PC-9 (cell line): ENCODE measurements at regions not wholly inside any gene's neighbourhood (a gene's known extent, or its start where the extent isn't known, plus 50 kb on each side); places are given as distances from the start of the nearest gene placed in this dataset.

Experiments used
- BruUV-seq: library from RNA; stranded (reverse); fragments of 400-500 nt; replicated peaks from 2 replicates; lab custom pipeline; 2021; lab: Mats Ljungman, UMichigan
- CTCF ChIA-PET: fragments of 300-600 bp; sonication (Branson Sonifier 250); formaldehyde crosslinking; loops from one replicate; lab custom pipeline; 2022; ENCODE audit warnings: antibody characterized with exemption; lab: Charles Lee
- POLR2A ChIA-PET: fragments of 300-600 bp; sonication (Branson Sonifier 250); formaldehyde crosslinking; loops from one replicate; lab custom pipeline; 2022; ENCODE audit warnings: antibody characterized with exemption; ENCODE audit not compliant: unreplicated experiment; lab: Charles Lee
- DNase-seq, 2 experiments: peaks; one replicate each; pipeline versions ENCODE4 v3.0.0 to v3.0.0-alpha.2; 2015 to 2022; ENCODE audit warnings: mixed read lengths in 1 of 2
- H2AFZ ChIP-seq: fragments of 200-600 bp; sonication (generic); 2 replicates; pipeline ENCODE4 v1.8.1; 2017; ENCODE audit warnings: antibody characterized with exemption
- H3F3A ChIP-seq: fragments of 200-600 bp; sonication (generic); 2 replicates; pipeline ENCODE4 v1.8.1; 2017; ENCODE audit warnings: antibody characterized with exemption, mild to moderate bottlenecking, low read depth; ENCODE audit not compliant: insufficient read depth
- H3K27ac ChIP-seq: fragments of 200-600 bp; sonication (generic); 2 replicates; pipeline ENCODE4 v1.6.1; 2016; ENCODE audit warnings: mixed run types
- H3K27me3 ChIP-seq: fragments of 200-600 bp; sonication (generic); 2 replicates; pipeline ENCODE4 v1.6.1; 2016; ENCODE audit warnings: low read depth, mixed run types; ENCODE audit not compliant: insufficient read depth
- H3K36me3 ChIP-seq: fragments of 200-600 bp; sonication (generic); 2 replicates; pipeline ENCODE4 v1.6.1; 2016; ENCODE audit warnings: low read depth, mixed run types
- H3K4me1 ChIP-seq: fragments of 200-600 bp; sonication (generic); replicated peaks from 2 replicates; pipeline ENCODE4 v1.6.1; 2016; ENCODE audit warnings: mixed run types; ENCODE audit not compliant: insufficient read depth
- H3K4me2 ChIP-seq: fragments of 200-600 bp; sonication (generic); 2 replicates; pipeline ENCODE4 v1.6.1; 2017; ENCODE audit warnings: mixed run types
- H3K4me3 ChIP-seq: fragments of 200-600 bp; sonication (generic); 2 replicates; pipeline ENCODE4 v1.6.1; 2016; ENCODE audit warnings: mixed run types
- H3K79me2 ChIP-seq: fragments of 200-600 bp; sonication (generic); 2 replicates; pipeline ENCODE4 v1.6.1; 2017; ENCODE audit warnings: low read depth, mixed run types
- H3K9me2 ChIP-seq: fragments of 200-600 bp; sonication (generic); 2 replicates; pipeline ENCODE4 v1.8.1; 2017; ENCODE audit warnings: mild to moderate bottlenecking; ENCODE audit not compliant: insufficient read depth
- H3K9me3 ChIP-seq: fragments of 200-600 bp; sonication (generic); 2 replicates; pipeline ENCODE4 v1.8.1; 2016; ENCODE audit warnings: low read depth; ENCODE audit not compliant: insufficient read depth
- H4K20me1 ChIP-seq: fragments of 200-600 bp; sonication (generic); 2 replicates; pipeline ENCODE4 v1.8.1; 2017; ENCODE audit not compliant: insufficient read depth
- CTCF ChIP-seq: fragments of 200-600 bp; sonication (generic); conservative IDR thresholded peaks from 2 replicates; pipeline ENCODE4 v1.6.1; 2017; ENCODE audit warnings: mixed run types, antibody characterized with exemption, mild to moderate bottlenecking, moderate library complexity
- EZH2 ChIP-seq: fragments of 200-600 bp; sonication (generic); IDR thresholded peaks from 2 replicates; pipeline ENCODE4 v1.8.0; 2017; ENCODE audit warnings: antibody characterized with exemption, low read depth
- intact Hi-C: fragments of 100-400 bp; cut with micrococcal nuclease; formaldehyde crosslinking; loops from one replicate; pipeline ENCODE4 v1.10.0; 2022; ENCODE audit not compliant: unreplicated experiment

- H3K4me1 ChIP-seq = no peaks in the 10 kb centered on the region
- no peaks in the 10 kb centered on the region for H3K9me3 ChIP-seq
- H3K27me3 ChIP-seq = no peaks in the 10 kb centered on the region
- no peaks in the 10 kb centered on the region for H3F3A ChIP-seq
- intact Hi-C loops = no loop called here
- H3K27ac ChIP-seq = no peak overlapping the region
- no peak overlapping the region for H3K4me3 ChIP-seq
- no peaks in the 10 kb centered on the region for H3K9me2 ChIP-seq
- no peak for TF ChIP-seq EZH2
- no peak for TF ChIP-seq CTCF
- H2AFZ ChIP-seq = no peak overlapping the region
- CTCF ChIA-PET = no interaction called here
- no peak overlapping the region for H3K4me2 ChIP-seq
- BruUV-seq = no TSS peak
- H3K79me2 ChIP-seq = no peaks in the 10 kb centered on the region
- POLR2A ChIA-PET = no interaction called here
- no peak for DNase-seq
- no peaks in the 10 kb centered on the region for H4K20me1 ChIP-seq
- no peaks in the 10 kb centered on the region for H3K36me3 ChIP-seq
Observed at GRCh38 chr7:91659096-91659495, 221.4 kb downstream of the MTERF1 start.

- no peaks in the 10 kb centered on the region for H4K20me1 ChIP-seq
- no peak for DNase-seq
- no TSS peak for BruUV-seq
- no peaks in the 10 kb centered on the region for H3F3A ChIP-seq
- H3K27ac ChIP-seq = no peak overlapping the region
- H3K4me2 ChIP-seq = no peak overlapping the region
- no peaks in the 10 kb centered on the region for H3K4me1 ChIP-seq
- H3K9me3 ChIP-seq = no peaks in the 10 kb centered on the region
- H2AFZ ChIP-seq = no peak overlapping the region
- CTCF ChIA-PET = no interaction called here
- no peaks in the 10 kb centered on the region for H3K36me3 ChIP-seq
- intact Hi-C loops = no loop called here
- no peaks in the 10 kb centered on the region for H3K27me3 ChIP-seq
- POLR2A ChIA-PET = interaction anchor here (0.7 kb wide), 1 partner anchor 261 kb away, joined by 5 read pairs; no protein-coding TSS in a partner anchor
- TF ChIP-seq EZH2 (no peak), CTCF (no peak)
- H3K79me2 ChIP-seq = no peaks in the 10 kb centered on the region
- H3K9me2 ChIP-seq = no peaks in the 10 kb centered on the region
- H3K4me3 ChIP-seq = no peak overlapping the region
Observed at GRCh38 chr7:91660734-91661356, 219.7 kb downstream of the MTERF1 start.

- no peaks in the 10 kb centered on the region for H3K4me1 ChIP-seq
- H3F3A ChIP-seq = no peaks in the 10 kb centered on the region
- H3K79me2 ChIP-seq = no peaks in the 10 kb centered on the region
- H3K4me3 ChIP-seq = no peak overlapping the region
- CTCF ChIA-PET = no interaction called here
- intact Hi-C loops = no loop called here
- no peak overlapping the region for H2AFZ ChIP-seq
- H4K20me1 ChIP-seq = no peaks in the 10 kb centered on the region
- no TSS peak for BruUV-seq
- H3K36me3 ChIP-seq = no peaks in the 10 kb centered on the region
- no peaks in the 10 kb centered on the region for H3K27me3 ChIP-seq
- H3K9me2 ChIP-seq = no peaks in the 10 kb centered on the region
- no peak overlapping the region for H3K27ac ChIP-seq
- no peak for DNase-seq
- POLR2A ChIA-PET = no interaction called here
- H3K9me3 ChIP-seq = no peaks in the 10 kb centered on the region
- H3K4me2 ChIP-seq = no peak overlapping the region
- no peak for TF ChIP-seq CTCF
- TF ChIP-seq EZH2 = no peak
Observed at GRCh38 chr7:91661727-91662126, 218.8 kb downstream of the MTERF1 start.
